ENCODE measurements at regions not wholly inside any gene's neighbourhood (a gene's known extent, or its start where the extent isn't known, plus 50 kb on each side); places are given as distances from the start of the nearest gene placed in this dataset.
A peak's percentile ranks its signal among the peaks of the same experiment; 100 is the strongest.

- TF ChIP-seq ISL1 (CRISPR knock-in tag; IDR thresholded peaks at IDR 0.05): 0 out of 2 replicates have a peak, but pooled peaks have one; percentile 4
- TF ChIP-seq SNAI2 (CRISPR knock-in tag; IDR thresholded peaks at IDR 0.05): 0 out of 2 replicates have a peak, but pooled peaks have one; percentile 42
- TF ChIP-seq ZC3H10 (CRISPR knock-in tag; IDR thresholded peaks at IDR 0.05): no peak
- ATAC-seq: peak; percentile 49
Measured at GRCh38 chr2:176583607-176584006, 314.4 kb downstream of the MTX2 start.

GRCh38 chr2:176584333-176584732, 315.1 kb downstream of the MTX2 start:
- no peak for TF ChIP-seq ARNTL (CRISPR knock-in tag; IDR thresholded peaks at IDR 0.05; ENCODE audit: borderline replicate concordance, low read depth)
- no peak for TF ChIP-seq ZNF70 (CRISPR knock-in tag; IDR thresholded peaks at IDR 0.05)
- no peak for TF ChIP-seq CSRNP3 (CRISPR knock-in tag; IDR thresholded peaks at IDR 0.05)
- TF ChIP-seq ZNF8 (CRISPR knock-in tag; IDR thresholded peaks at IDR 0.05): no peak
- TF ChIP-seq GLIS3 (CRISPR knock-in tag; IDR thresholded peaks at IDR 0.05): no peak
- no peak for TF ChIP-seq TSHZ2 (CRISPR knock-in tag; IDR thresholded peaks at IDR 0.05)
- TF ChIP-seq ZFP3 (CRISPR knock-in tag; IDR thresholded peaks at IDR 0.05): no peak
- no peak for TF ChIP-seq TCF4 (CRISPR knock-in tag; IDR thresholded peaks at IDR 0.05; ENCODE audit: borderline replicate concordance)
- TF ChIP-seq RARB (CRISPR knock-in tag; IDR thresholded peaks at IDR 0.05): no peak
- TF ChIP-seq TOX (CRISPR knock-in tag; IDR thresholded peaks at IDR 0.05; ENCODE audit: borderline replicate concordance): no peak
- no peak for TF ChIP-seq OSR1 (CRISPR knock-in tag; IDR thresholded peaks at IDR 0.05)
- no peak for TF ChIP-seq ZFP30 (CRISPR knock-in tag; IDR thresholded peaks at IDR 0.05)
- ATAC-seq: peak; percentile 54

DNA sequence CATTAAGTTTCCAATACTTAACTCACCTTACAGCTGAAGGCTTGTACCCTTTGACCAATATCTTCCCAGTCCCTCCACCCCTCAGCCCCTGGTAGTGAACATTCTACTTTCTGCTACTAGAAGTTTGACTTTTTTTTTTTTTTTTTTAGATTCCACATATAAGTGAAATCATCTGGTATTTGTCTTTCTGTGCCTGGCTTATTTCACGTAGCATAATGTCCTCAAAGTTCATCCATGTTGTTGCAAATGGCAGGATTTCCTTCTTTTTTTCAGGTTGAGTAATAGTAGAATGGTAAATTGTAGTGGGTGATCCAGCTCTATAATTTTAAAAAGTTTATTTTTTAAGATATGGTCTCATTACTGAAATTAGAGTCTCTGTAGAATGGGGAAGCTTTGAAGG, 316.0 kb downstream of the MTX2 start:
- TF ChIP-seq TCF4 (CRISPR knock-in tag; IDR thresholded peaks at IDR 0.05; ENCODE audit: borderline replicate concordance): peak; percentile 56
- TF ChIP-seq, protein P1, sequence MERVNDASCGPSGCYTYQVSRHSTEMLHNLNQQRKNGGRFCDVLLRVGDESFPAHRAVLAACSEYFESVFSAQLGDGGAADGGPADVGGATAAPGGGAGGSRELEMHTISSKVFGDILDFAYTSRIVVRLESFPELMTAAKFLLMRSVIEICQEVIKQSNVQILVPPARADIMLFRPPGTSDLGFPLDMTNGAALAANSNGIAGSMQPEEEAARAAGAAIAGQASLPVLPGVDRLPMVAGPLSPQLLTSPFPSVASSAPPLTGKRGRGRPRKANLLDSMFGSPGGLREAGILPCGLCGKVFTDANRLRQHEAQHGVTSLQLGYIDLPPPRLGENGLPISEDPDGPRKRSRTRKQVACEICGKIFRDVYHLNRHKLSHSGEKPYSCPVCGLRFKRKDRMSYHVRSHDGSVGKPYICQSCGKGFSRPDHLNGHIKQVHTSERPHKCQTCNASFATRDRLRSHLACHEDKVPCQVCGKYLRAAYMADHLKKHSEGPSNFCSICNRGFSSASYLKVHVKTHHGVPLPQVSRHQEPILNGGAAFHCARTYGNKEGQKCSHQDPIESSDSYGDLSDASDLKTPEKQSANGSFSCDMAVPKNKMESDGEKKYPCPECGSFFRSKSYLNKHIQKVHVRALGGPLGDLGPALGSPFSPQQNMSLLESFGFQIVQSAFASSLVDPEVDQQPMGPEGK (CRISPR knock-in tag; IDR thresholded peaks at IDR 0.05; ENCODE audit: borderline replicate concordance): no peak
- no peak for TF ChIP-seq SNAI2 (CRISPR knock-in tag; IDR thresholded peaks at IDR 0.05)
- 0 out of 2 replicates have a peak, but pooled peaks have one; percentile 13 for TF ChIP-seq TSHZ2 (CRISPR knock-in tag; IDR thresholded peaks at IDR 0.05)
- no peak for TF ChIP-seq POU6F1 (CRISPR knock-in tag; IDR thresholded peaks at IDR 0.05; ENCODE audit: borderline replicate concordance, low read depth)
- no peak for TF ChIP-seq OSR1 (CRISPR knock-in tag; IDR thresholded peaks at IDR 0.05)
- no peak for TF ChIP-seq RARB (CRISPR knock-in tag; IDR thresholded peaks at IDR 0.05)
- no peak for TF ChIP-seq ZFP3 (CRISPR knock-in tag; IDR thresholded peaks at IDR 0.05)
- no peak for TF ChIP-seq ZNF70 (CRISPR knock-in tag; IDR thresholded peaks at IDR 0.05)
- peak; percentile 61 for TF ChIP-seq ISL1 (CRISPR knock-in tag; IDR thresholded peaks at IDR 0.05)
- no peak for ATAC-seq
